ENCODE measurements at regions not wholly inside any gene's neighbourhood (a gene's known extent, or its start where the extent isn't known, plus 50 kb on each side); places are given as distances from the start of the nearest gene placed in this dataset.

DNA sequence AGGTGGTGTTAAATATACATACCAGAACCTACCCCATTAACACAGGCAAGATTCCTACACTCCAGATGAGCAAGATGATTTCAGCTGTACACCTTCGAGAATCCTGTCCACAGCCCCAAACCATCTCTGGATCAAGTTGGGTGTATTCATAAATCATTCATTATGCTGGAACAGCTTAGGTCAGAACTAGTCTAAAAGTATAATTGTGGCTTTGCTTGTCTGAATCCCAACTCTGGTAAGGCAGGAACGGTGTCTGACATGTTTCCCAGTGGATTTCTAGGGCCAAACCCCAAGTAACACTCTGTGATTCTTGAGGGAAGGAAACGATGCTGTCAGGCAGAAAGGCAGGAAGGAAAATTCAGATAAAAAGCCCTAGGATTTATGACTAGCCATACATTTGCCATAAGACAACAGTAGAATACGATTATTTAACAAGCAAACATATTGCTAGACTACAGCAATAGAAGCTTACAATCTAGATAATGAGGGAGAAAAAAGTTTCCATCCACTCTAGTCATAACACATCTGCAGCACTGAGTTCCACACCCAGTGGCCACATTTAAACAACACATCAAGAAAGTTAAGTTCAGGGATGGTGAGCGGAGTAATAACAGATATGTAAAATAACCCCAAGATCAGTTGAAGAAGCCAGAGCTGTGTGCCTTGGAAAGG lies 444.8 kb downstream of the RND3 start:
- DNase-seq = no peak

GRCh38 chr2:150041722-150042425 lies 445.6 kb downstream of the RND3 start:
- no peak for DNase-seq

- DNase-seq = no peak
These were observed 449.0 kb upstream of the MMADHC start for GRCh38 chr2:150036622-150037021.

DNA sequence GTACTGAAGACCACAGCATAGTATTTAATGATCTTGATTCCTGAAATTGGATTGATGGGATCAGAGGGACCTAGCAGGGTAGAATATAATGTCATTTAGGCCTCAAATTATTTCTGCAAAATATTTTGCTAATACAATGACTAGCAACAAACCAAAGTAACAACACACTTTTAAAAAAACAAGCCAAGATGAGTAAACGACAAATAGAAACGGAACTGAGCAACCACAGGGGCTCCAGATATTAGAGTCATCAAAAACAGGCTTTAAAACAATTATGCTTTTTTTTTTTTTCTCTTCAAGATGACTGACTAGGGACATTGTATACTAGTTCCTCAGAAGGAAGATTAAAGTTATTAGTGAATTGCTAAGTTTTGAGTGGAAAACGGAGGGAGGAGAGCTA lies 447.1 kb upstream of the MMADHC start:
- no peak for DNase-seq

- no peak for DNase-seq
These were observed 443.0 kb upstream of the MMADHC start for GRCh38 chr2:150030436-150031190.

- DNase-seq = no peak
These were observed 440.7 kb upstream of the MMADHC start for GRCh38 chr2:150028322-150028721.

- DNase-seq = no peak
These were observed 439.6 kb upstream of the MMADHC start for GRCh38 chr2:150027164-150027563.

DNA sequence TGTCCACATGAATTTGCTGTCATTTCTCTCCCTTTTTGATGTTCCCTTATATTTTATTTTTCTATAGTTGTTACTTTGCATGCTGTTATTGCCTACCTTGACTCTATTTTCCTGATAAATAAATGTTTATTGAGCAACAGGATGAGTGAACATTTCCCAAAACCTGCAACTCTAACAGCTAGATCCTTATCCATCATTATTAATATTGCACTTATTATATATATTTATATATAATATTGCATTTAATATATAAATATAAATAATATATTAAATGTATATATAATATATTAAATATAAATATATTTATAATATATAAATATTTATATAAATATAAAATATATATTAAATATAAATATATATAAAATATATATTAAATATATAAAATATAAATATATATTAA lies 436.1 kb upstream of the MMADHC start:
- DNase-seq = no peak

- DNase-seq = no peak
These were observed 435.5 kb upstream of the MMADHC start for GRCh38 chr2:150023044-150023443.

- no peak for DNase-seq
These were observed 433.5 kb upstream of the MMADHC start for GRCh38 chr2:150020937-150021673.

DNA sequence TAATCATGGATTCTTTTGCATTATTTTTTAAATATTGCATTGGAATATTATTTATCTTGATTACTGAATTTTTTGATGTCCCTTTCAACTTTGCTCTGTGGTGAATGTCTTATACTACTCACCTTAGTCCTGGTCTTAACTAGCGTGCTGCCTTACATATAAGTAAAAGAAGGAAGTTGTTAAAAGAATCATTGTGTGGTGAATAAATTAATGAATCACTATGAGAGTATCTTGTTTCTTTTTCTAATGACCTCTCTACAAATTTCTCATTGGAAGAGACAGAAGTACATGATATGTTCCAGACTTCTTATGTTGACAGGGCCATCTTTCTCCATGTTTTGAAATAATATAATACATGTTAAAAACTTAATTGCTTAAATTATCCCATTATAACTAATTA lies 432.6 kb upstream of the MMADHC start:
- DNase-seq = no peak

- no peak for DNase-seq
These were observed 431.5 kb upstream of the MMADHC start for GRCh38 chr2:150019063-150019462.

- DNase-seq = no peak
These were observed 425.4 kb upstream of the MMADHC start for GRCh38 chr2:150012986-150013385.

DNA sequence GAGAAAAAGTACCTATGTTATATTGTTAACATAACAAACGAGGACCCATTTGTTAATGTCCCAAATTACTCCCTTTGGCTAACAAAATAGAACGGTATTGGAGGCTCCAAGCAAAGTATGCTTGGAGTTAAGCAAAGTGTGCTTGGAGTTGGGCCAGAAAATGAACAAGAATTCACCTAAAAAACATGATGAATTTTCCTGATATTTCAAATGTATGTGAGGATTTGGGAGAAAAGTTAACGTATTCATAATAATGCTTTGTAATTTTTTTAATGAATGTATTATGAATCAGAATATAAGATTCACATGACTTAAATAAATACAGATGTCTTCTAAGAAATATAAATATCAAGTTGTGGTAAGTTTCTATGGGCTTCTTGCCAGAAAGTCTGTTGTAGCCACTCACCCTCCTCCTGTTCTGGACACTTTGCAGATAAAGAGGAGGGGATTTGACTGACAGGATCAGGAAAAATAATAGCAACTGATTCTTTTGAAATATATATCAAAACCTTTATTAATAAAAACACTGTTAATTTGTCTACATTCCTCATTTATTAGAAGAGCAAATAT lies 423.7 kb upstream of the MMADHC start:
- no peak for DNase-seq

GRCh38 chr2:150008901-150009300 lies 421.3 kb upstream of the MMADHC start:
- no peak for DNase-seq

DNA sequence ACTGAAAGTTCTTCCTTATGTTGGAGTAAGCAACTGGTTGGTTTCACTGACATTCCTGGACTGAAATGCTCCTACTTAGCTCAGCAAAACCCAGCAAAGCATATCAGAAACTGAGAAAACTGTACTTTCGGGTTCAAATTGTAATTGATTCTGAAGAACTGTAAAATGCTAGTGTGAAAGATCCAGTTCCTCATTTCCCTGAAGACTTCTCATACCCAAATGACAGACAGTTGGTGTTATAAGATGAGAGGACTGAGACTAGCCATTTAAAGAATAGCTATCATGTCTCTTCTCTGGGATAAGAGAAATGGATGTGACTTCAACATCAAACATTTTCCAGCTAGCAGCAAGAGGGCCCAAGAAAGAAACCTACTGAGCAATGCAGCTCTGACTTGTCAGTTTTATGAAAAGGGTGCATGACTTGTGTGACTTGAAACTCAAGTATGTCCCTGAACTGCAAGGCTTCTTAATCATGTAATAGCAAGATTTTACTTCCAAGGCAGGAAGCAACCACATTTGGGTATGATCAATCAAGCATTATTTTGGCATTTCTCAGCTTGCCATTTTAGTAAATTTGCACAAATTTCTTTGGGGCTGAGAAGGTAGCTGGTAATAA lies 420.3 kb upstream of the MMADHC start:
- DNase-seq = no peak

DNA sequence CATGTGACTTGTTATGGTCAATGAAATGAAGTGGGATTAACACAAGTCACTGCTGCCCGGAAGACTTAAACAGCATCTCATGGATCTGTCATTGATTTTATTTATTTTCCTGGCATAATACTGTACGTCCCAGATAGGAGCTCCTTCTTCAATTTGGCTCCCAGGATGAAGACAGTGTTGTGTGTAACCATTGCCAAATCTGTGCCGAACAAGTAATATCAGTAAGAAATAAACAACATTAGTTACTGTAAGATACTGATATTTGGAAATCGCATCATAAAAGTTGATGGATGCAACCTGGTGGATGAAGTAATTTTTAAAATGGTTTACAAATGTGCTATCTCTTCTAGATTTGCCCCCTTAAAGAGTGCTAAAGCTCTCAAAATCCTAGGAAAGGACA lies 419.0 kb upstream of the MMADHC start:
- DNase-seq = no peak

- no peak for DNase-seq
These were observed 416.0 kb upstream of the MMADHC start for GRCh38 chr2:150003544-150003943.

- no peak for DNase-seq
These were observed 414.2 kb upstream of the MMADHC start for GRCh38 chr2:150001788-150002187.

GRCh38 chr2:149996901-149997300 lies 409.3 kb upstream of the MMADHC start:
- DNase-seq = no peak

DNA sequence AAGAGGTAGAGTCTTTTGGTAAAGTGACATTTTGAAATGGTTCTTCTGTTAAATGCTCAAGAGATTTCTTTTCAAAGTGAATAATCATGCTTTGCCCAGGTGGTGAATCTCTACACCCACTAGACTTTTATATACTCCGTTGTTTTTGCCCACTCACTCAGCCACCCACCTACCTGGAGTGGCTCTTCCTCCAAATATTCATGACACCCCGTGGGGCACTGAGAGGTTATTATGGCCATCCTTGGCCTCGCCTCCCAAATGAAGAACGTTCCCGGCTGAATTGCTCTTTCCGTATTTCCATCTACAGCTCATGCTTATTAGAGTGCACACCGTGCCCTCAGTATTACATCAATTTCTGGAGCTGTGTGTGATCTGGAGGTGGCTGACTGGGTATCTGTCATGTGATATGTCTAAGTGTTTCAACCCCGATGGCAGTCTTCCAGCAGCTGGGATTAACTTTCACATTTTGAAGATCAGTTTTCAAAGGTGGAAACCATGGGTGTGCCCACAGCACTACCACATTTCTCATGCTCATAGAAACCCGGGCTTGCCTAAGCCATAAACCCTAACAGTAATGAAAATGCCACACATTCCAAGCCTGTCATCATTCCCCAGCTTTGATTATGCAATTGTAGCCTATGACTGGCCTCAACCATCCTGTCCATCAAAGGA lies 406.6 kb upstream of the MMADHC start:
- no peak for DNase-seq

DNA sequence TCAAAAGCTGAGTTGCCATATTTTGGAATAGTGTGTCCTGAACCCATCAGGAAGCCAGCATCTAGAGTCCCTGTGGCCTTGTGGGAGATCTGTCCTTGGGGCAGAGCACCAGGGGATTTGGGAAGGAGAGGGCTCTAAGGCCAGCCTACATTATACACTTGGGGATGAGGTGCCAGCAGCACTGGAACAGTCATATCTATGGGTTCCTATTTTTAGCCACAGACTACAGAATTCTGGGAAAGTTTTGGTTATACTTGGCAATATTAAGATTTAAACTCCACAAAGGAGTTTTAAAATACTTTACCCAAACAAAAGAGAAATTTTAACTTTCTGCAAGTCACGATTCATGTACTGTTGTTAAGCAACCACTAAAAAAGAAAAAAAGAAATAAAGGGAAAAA lies 405.7 kb upstream of the MMADHC start:
- DNase-seq = no peak
